GM18909 (cell line): ENCODE measurements at regions not wholly inside any gene's neighbourhood (a gene's known extent, or its start where the extent isn't known, plus 50 kb on each side); places are given as distances from the start of the nearest gene placed in this dataset.
"Not testable (repeated sequence)": the region's sequence is repeated elsewhere in the genome, so short reads cannot be mapped to it uniquely, and the experiment has no call there.

Experiments
- ATAC-seq: cut with Tn5 transposase; IDR thresholded peaks from one replicate; pipeline ENCODE4 v1.9.1; 2021; ENCODE audit warnings: mild to moderate bottlenecking; ENCODE audit not compliant: unreplicated experiment, poor library complexity

DNA sequence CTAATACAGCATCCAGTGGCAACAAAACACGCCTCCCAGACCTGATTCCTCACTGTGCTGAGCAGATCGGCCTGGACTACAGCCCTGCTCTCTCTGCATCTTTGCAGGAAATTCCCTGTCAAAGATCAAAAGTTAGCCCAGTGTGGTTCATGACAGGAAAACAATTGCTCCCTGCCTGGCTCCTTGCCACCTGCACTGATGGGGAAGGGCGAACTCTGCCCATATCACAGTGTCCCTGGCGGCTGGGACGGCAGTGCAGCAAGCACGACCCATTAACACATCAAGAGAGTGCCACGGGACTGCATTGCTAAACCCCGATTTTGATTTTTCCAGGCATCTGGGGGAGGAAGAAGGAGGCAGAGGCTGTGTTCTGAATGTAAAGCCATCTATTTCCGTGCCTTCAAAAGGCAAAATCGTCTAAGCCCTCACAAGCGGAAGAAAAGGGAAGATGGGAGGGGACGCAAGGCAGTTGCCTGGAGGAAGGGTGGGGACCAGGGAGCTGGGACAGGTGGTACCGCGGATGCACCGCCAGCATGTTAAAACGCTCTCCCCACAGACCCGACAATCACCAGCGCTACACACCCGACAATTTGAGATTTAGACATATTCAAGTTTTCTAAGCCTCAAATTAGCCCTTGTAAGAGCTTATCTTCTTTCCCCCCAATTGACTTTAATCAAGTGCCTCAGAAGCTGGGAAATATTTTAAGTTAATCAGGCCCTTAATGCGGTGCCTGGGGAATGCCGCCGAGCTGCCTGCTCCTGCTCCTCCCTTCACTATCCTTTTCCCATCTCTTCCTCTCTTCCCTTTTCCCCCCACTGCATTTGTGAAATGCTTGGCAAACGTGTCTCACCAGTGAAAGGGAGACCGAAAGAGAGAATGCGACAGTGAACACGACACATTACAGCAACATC, 238.8 kb upstream of the CDH5 start:
- ATAC-seq: no peak

GRCh38 chr16:66121466-66121865, 245.0 kb upstream of the CDH5 start:
- no peak for ATAC-seq

GRCh38 chr16:66120656-66121055, 245.8 kb upstream of the CDH5 start:
- no peak for ATAC-seq

DNA sequence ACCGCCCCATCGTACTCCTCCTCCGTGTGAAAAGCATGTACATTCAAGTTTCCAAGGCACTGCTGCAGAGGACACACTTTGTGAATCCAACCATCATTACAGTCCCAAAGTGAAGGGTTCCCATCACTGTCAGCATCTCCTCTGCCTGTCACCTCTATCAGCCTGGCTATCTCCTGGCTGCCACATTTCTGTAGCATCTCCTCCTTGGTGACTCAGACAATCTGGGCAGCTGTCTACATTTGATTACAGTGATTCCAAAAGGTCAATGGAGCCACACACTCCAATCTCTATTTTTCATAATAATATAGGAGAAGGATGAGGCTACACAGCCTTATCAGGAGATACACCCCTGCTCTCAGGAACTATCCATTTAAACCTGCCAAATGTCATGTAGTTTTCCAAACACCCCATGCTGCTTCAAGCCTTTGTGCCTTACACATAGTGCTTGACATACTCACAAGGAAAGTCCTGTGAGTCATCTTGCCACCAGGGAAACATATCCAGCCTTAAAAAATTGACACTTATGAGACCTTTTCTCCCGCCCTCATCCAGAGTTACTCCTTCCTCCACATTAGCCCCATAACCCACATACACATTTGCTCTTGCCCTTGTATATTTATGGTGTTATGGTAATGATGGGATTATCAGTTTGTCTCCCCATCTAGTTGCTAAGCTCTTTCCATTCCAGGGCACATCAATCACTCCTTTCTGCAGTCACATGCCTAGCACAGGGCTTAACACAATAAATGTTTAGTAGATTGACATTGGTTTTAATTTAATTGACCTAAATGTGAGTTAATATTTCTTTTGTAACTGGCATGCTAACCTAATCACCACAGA, 250.1 kb upstream of the CDH5 start:
- ATAC-seq: no peak

GRCh38 chr16:66115373-66115772, 251.1 kb upstream of the CDH5 start:
- no peak for ATAC-seq

- ATAC-seq: no peak
These were observed 253.3 kb upstream of the CDH5 start for GRCh38 chr16:66113223-66113622.

- ATAC-seq: no peak
These were observed 256.8 kb upstream of the CDH5 start for GRCh38 chr16:66109677-66110076.

GRCh38 chr16:66107661-66108060, 258.8 kb upstream of the CDH5 start:
- ATAC-seq: no peak

DNA sequence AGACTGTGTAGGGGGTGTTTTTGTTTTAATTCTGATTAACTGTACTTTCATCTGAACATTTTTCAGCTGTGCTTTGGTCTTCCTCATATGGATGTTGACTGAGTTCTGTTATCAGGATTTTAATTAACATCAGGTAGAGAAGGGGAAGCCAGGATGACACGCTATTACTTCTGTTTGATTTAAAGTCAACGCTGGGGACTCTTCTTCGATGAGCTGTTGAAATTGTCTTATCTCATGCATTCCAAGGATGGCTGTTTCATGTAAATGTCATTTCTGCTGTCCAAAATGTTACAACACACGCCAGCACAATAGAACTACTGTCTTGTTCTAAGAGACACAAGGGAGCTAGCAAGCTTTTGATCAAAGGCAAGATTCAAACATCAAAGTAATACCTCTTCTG, 263.3 kb upstream of the CDH5 start:
- no peak for ATAC-seq

GRCh38 chr16:66099306-66099705, 267.2 kb upstream of the CDH5 start:
- no peak for ATAC-seq

DNA sequence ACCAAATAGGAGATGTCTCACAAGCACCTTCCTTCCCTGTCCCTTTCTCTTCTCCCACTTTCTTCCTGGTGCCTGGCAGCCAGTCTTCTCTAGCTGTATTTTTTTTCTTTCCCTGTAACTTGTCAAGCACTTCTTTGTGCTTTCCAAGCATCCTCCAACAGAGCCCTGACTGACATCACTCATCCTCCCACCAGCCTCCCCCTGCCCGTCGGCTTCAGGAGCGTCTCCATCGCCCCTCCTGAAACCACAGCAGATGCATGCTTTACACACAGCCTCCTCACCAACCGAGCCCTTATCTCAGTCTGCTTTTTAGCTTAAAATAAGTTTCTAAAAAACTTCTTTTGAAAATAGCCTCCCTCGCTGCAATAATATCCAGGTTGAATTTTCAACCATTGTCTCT, 268.7 kb upstream of the CDH5 start:
- no peak for ATAC-seq

- no peak for ATAC-seq
These were observed 270.8 kb upstream of the CDH5 start for GRCh38 chr16:66095676-66096075.

GRCh38 chr16:66093191-66093590, 273.3 kb upstream of the CDH5 start:
- ATAC-seq: no peak

DNA sequence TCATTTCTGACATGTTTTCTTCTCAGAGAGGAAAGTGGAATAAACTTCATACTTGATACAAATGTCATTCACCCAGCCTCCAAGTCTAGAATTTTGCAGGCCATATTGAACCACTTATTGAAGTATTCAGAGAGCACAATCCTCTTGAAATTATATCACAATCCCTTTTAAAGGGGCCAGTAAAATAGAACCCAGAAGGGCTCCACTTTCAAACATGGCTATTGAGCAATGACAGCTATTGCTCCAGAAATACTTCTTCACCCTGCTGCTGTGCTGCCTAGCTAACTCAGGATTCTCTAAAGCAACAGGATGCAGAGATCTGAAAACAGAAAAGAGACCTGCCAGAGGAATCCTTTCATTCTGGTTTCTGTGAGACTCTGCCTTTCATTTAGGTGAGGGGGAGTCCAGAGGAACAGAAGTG, 275.0 kb upstream of the CDH5 start:
- no peak for ATAC-seq

DNA sequence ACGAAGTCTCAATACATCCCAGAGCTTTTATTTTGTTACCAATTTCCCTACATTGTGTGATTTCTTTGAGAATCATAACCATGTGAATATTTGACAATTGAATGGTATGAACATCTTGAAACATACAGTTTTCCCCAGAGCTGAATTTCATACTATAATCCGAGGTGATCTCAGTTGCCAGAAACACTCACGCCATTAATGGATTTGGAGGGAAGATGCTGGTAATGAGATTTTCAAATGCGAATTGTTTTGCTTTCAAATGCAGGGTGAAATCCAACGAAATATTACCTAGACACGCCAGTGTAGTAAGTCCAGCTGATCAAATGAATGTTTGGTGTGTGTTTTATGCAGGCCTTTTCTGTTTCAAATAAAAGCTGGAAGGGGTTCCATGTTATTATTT, 277.8 kb upstream of the CDH5 start:
- no peak for ATAC-seq

DNA sequence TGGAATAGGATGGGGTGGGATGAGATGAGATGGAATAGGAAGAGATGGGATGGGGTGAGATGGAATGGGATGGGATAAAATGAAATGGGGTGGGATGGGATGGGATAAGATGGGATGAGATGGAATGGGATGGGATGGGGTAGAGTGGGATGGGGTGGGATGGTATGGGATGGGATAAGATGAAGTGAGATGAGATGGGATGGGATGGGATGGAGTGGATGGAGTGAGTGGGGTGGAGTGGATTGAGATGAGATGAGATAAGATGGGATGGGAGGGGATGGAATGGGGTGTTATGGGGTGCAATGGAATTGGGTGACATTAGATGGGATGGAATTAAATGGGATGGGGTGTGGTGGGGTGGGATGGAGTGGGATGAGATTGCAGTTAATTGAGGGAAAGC, 279.2 kb upstream of the CDH5 start:
- ATAC-seq: no peak

GRCh38 chr16:66085651-66086050, 280.8 kb upstream of the CDH5 start:
- ATAC-seq: no peak

GRCh38 chr16:66084731-66085130, 281.8 kb upstream of the CDH5 start:
- ATAC-seq: not testable (repeated sequence)

DNA sequence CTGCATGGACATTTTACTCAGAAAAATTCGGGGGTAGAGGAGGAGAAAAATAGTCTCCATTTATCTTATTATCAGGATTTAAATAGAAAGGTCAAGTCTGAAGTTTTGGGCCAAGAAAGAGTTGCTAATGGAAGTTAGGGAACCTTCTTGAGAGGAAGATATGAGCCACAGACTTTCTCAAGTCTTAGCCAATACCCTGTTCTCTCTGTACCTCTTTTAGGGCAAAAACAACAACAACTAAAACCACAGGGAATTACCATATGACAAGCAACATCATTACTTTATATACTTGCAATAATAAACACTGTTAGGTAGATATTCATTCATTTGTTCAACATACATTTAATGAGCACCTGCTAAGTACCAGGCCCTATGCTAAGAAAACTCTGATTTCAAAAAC, 282.2 kb upstream of the CDH5 start:
- ATAC-seq: no peak

GRCh38 chr16:66083171-66083570, 283.3 kb upstream of the CDH5 start:
- no peak for ATAC-seq

DNA sequence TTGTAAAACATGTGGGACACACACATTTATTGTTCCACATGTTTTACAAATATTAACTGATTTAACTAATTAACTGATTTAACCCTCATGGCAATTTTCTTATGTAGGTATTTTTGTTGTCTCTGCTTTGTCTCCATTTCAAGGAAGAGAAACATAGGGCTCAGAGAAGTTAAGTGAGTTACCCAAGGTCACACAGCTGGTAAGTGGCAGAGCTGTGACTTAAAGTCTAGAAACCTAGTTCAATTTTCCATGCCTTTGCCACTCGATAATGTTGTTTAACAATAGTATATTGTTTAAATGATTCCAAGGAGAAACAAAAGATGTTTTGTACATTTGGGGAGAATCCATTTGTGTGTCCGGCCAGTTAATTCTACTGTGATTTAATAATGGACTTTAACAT, 284.1 kb upstream of the CDH5 start:
- no peak for ATAC-seq
